ENCODE measurements at regions not wholly inside any gene's neighbourhood (a gene's known extent, or its start where the extent isn't known, plus 50 kb on each side); places are given as distances from the start of the nearest gene placed in this dataset.

DNA sequence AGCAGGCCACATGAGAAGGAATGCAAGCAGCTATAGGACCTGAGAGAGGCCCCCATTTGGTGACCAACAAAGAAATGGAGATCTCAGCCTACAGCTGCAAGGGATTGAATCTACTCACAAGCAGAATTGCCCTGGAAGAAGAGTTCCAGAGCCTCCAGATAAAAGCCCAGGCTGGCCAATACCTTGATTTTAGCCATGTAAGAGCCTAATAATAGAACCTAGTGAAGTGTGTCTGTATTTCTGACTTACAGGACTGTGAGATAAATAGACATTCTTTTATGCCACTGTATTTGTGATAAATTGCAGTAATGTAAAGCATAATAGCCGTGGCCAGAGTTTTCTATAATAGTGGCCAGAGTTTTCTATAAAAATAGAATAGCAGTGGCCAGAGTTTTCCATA lies 254.6 kb downstream of the PYDC2 start:
- no peak for TF ChIP-seq CTCF (IDR thresholded peaks at IDR 0.05)
- TF ChIP-seq POLR2A (IDR thresholded peaks at IDR 0.05), result no peak
